HG02884 (cell line): ENCODE measurements at regions not wholly inside any gene's neighbourhood (a gene's known extent, or its start where the extent isn't known, plus 50 kb on each side); places are given as distances from the start of the nearest gene placed in this dataset.
"Not testable (repeated sequence)": the region's sequence is repeated elsewhere in the genome, so short reads cannot be mapped to it uniquely, and the experiment has no call there.

Experiments
- ATAC-seq: cut with Tn5 transposase; IDR thresholded peaks from one replicate; pipeline ENCODE4 v1.9.1; 2021; ENCODE audit warnings: mild to moderate bottlenecking, moderate library complexity; ENCODE audit not compliant: unreplicated experiment

DNA sequence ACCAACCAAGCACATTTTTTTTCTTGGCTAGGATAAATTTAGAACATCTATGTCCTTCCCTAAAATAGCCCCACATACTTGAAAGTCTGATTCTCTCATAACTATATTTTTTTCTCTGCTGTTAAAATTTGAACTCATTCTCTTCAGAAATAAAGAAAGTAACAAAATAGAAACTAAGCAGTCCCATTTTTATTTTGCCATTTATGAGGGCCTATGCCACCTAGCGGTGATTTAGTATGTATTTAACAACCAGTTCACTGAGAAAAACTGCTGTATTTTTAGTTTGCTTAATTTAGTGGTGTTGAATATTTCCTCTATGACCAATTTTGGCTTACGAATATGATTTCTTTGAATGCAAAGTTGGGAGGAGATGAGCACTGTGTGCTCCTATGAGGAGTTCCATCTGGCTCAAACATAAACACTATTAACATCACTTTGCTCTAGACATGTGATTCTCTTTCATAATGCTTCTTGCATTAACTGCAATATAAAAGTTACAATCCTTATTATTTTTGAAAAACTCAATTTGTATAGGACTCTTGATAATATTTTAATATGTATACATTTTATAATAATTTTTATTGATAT is 116.6 kb downstream of the SYT15B start:
- ATAC-seq = not testable (repeated sequence)

DNA sequence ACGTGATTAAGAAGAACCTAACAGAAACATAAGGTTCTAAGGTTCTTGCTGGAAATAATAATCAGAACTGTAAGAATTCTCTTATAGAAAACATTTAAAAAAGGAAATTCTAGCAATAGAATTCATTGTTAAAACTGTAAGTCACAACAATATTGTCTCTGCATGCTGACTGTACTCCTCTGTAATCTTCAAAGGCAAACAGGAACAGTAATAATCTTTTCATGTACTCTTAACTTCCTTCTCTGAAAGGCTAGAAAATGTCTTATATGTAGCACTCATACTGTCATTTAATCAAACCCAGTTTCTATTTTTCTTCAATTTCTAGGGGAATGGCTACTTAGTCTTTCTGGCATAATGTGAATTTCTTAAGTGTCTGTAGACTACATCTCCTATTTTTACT is 103.5 kb upstream of the AGAP9 start:
- not testable (repeated sequence) for ATAC-seq

DNA sequence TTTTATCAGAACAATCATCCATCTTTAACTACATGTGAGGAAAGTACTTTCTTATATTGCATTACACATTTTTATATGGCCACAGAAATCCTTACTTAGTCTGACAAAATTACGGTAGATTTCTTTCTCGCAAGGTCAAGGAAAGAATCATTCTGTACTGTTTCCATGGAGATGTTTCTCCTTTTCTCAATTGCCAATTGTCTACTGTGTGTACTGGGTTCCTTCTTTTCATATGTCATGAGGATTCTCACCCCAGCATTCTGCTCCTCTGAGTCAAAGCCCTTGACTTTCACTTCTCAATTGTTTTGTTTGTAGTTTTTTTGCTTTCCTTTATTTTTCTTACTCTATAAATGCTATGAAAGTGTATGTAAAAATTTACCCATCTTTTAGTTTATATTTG is 99.3 kb upstream of the AGAP9 start:
- ATAC-seq = not testable (repeated sequence)

- not testable (repeated sequence) for ATAC-seq
Measured at GRCh38 chr10:47619300-47620012, 96.0 kb upstream of the AGAP9 start.

GRCh38 chr10:47609311-47609710 is 85.9 kb upstream of the AGAP9 start:
- not testable (repeated sequence) for ATAC-seq

DNA sequence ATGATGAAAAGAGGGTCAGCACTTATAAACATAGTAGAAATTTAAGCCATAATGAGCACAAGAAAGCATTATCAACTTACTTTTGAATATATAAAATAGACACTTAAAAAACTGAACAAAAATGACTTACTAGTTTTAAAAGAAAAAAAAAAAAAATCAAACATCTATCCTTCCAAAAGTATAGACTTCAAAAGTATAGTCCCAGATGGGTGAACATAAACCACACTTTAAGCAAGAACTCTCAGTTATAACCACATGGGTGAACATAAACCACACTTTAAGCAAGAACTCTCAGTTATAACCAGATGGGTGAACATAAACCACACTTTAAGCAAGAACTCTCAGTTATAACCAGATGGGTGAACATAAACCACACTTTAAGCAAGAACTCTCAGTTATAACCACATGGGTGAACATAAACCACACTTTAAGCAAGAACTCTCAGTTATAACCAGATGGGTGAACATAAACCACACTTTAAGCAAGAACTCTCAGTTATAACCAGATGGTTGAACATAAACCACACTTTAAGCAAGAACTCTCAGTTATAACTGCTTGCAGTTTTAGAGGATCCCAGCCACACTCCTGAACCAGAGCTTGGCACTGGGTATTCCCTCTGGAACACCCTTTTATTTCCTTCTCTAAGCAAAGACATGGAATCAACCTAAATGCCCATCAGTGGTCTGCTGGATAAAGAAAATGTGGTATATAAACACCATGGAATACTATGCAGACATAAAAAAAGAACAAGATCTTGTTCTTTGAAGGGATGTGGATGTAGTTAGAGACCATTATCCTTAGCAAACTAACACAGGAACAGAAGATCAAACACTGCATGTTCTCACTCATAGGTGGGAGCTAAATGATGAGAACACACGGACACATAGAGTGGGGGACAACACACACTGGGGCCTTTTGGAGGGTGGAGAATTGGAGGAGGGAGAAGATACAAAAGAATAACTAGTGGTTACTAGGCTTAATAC is 82.6 kb upstream of the AGAP9 start:
- ATAC-seq = not testable (repeated sequence)

DNA sequence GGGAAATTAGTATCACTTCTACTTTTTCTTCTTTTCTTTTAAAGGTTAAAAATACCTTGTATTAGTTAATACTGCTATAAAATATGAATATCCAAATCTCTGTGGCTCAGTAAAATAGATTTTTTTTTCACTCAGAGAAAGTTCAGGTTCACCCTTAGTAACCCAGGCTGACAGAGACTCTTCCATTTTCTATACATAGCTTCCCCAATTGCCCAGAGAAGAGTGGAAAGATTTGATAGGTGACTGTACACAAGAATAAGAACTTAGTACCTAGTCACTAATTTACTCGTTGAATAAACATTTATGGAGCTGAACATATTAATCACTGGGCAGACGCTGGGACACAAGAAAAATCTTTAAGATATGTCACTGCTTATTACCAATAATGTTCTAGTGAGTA is 77.2 kb upstream of the AGAP9 start:
- ATAC-seq = not testable (repeated sequence)

GRCh38 chr10:47600127-47600526 is 76.7 kb upstream of the AGAP9 start:
- ATAC-seq = not testable (repeated sequence)

GRCh38 chr10:47599657-47600056 is 76.2 kb upstream of the AGAP9 start:
- ATAC-seq = not testable (repeated sequence)

- not testable (repeated sequence) for ATAC-seq
Measured at GRCh38 chr10:47593805-47594204, 70.4 kb upstream of the AGAP9 start.

- ATAC-seq = not testable (repeated sequence)
Measured at GRCh38 chr10:47593129-47593528, 69.7 kb upstream of the AGAP9 start.

GRCh38 chr10:47590956-47591355 is 67.5 kb upstream of the AGAP9 start:
- not testable (repeated sequence) for ATAC-seq

- not testable (repeated sequence) for ATAC-seq
Measured at GRCh38 chr10:47590534-47590933, 67.1 kb upstream of the AGAP9 start.

DNA sequence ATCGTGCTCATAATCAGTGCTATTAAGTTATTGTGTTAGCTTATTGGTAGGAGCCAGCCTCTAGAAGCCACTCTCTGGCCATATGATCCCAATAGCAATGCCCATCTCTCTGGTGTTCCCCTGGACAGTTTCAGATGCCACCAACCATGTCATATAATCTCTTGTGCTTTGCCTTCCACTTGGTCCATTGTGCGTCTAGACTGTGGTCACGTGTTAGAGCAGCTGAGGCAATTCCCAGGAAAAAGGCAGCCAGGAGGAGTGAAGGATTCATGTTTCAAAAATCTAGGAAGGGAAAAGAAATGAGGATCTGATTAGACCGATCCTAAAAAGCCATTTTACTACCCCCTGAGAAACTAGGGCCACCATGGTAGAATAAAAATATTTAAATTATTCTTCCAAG is 58.6 kb upstream of the AGAP9 start:
- ATAC-seq = not testable (repeated sequence)

DNA sequence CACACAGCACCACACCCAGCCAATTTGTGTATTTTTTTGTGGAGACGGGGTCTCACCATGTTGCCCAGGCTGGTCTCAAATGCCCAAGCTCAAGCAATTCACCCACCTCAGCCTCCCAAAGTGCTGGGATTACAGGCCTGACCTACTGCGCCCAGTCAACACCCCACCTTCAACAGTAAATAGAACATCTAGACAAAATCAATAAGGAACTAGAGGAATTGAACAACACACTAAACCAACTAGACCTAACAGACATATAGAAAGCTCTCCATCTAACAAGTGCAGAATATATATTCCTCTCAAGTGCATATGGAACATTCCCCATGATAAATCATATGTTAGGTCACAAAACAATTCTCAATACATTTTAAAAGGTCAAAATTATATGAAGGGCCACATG is 56.6 kb upstream of the AGAP9 start:
- not testable (repeated sequence) for ATAC-seq

- peak; percentile 92 for ATAC-seq
Measured at GRCh38 chr10:47578547-47578946, 55.1 kb upstream of the AGAP9 start.
